Sigmoid colon (tissue), 6 donors: ENCODE measurements at regions not wholly inside any gene's neighbourhood (a gene's known extent, or its start where the extent isn't known, plus 50 kb on each side); places are given as distances from the start of the nearest gene placed in this dataset.

Experiments
- DNase-seq: peaks from one replicate; pipeline ENCODE4 v3.0.0-alpha.2; 2019
- H3K27ac ChIP-seq, 4 donors: fragments of 200-600 bp; sonication (generic); one replicate each; pipeline ENCODE4 v1.5.1; 2016 to 2019; ENCODE audit warnings: mild to moderate bottlenecking in 1 of 4
- H3K27me3 ChIP-seq, 3 donors: fragments of 200-600 bp; sonication (generic); one replicate each; pipeline ENCODE4 v1.5.1; 2019; ENCODE audit warnings: mild to moderate bottlenecking in 1 of 3
- H3K36me3 ChIP-seq, 4 donors: fragments of 200-600 bp; sonication (generic); one replicate each; pipeline ENCODE4 v1.5.1; 2016 to 2019
- H3K4me1 ChIP-seq, 4 donors: fragments of 200-600 bp; sonication (generic); one replicate each; pipeline ENCODE4 v1.5.1; 2017 to 2019
- H3K4me3 ChIP-seq, 4 donors: fragments of 200-600 bp; sonication (generic); one replicate each; pipeline ENCODE4 v1.5.1; 2017 to 2019; ENCODE audit warnings: mild to moderate bottlenecking in 2 of 4, moderate library complexity in 1 of 4
- H3K9me3 ChIP-seq, 4 donors: fragments of 200-600 bp in 3 of 4; sonication (generic) in 3 of 4; one replicate each; pipeline versions ENCODE4 v1.5.1 to v1.6.1; 2013 to 2019
- CTCF ChIP-seq, 4 experiments: fragments of 450-650 bp in 3 of 4; fragments of 200-600 bp in 1 of 4; IDR thresholded peaks; one replicate each; pipeline ENCODE4 v1.5.1; 2016 to 2019; ENCODE audit warnings: antibody characterized with exemption in 4 of 4, mild to moderate bottlenecking in 3 of 4, moderate library complexity in 2 of 4
- EP300 ChIP-seq, 4 donors: sonication (generic); formaldehyde crosslinking; IDR thresholded peaks; one replicate each; pipeline ENCODE4 v1.6.1; 2017; ENCODE audit warnings: antibody characterized with exemption in 4 of 4
- POLR2A ChIP-seq, 2 donors: fragments of 450-650 bp; IDR thresholded peaks; one replicate each; pipeline ENCODE4 v1.6.1; 2016; ENCODE audit warnings: antibody characterized with exemption in 2 of 2, mild to moderate bottlenecking in 2 of 2, moderate library complexity in 2 of 2
- POLR2AphosphoS5 ChIP-seq, 4 donors: sonication (generic); formaldehyde crosslinking; IDR thresholded peaks; one replicate each; pipeline ENCODE4 v1.6.1; 2017; ENCODE audit warnings: antibody characterized with exemption in 4 of 4
- WGBS, 2 donors: extraction: QIAGEN DNeasy Blood & Tissue Kit; methylation state at CpG; one replicate each; pipeline ENCODE4 v1.1.7; 2013; 5-methylcytosine and 5-hydroxymethylcytosine counted together
- intact Hi-C: fragments of 100-400 bp; cut with DNase I; formaldehyde crosslinking; loops from one replicate; pipeline ENCODE4 v1.15.1; 2023
- donor health status: healthy with polysubstance abuse.
- donor health status: healthy.

GRCh38 chr11:23403210-23404185 lies 543.2 kb upstream of the CCDC179 start:
- DNase-seq, result peak; percentile 56
- Histone ChIP-seq H3K4me1 (no peaks in the 10 kb centered on the region), H3K4me3 (no peak overlapping the region), H3K36me3 (no peaks in the 10 kb centered on the region), H3K27me3 (no peaks in the 10 kb centered on the region), H3K9me3 (peaks cover 0 to 4% (median 0%) of the 10 kb centered on the region in 4 donors), H3K27ac (no peak overlapping the region)
- WGBS, 2 donors, result 97 to 98% methylated on average over 53 of the region's 53 CpGs
- intact Hi-C loops, result no loop called here
- TF ChIP-seq EP300 (IDR thresholded peaks at IDR 0.05), result no peak
- no peak for TF ChIP-seq CTCF (IDR thresholded peaks at IDR 0.05)
- TF ChIP-seq POLR2A (IDR thresholded peaks at IDR 0.05), result no peak

- Histone ChIP-seq H3K36me3 (no peaks in the 10 kb centered on the region), H3K27me3 (no peaks in the 10 kb centered on the region), H3K9me3 (peaks cover 0 to 4% (median 0%) of the 10 kb centered on the region in 4 donors), H3K27ac (no peak overlapping the region), H3K4me1 (no peaks in the 10 kb centered on the region), H3K4me3 (no peak overlapping the region)
- intact Hi-C loops, result no loop called here
- DNase-seq, result peak; percentile 52
- WGBS, 2 donors, result 96 to 97% methylated on average over 41 of the region's 41 CpGs
- TF ChIP-seq EP300 (IDR thresholded peaks at IDR 0.05) (no peak), CTCF (IDR thresholded peaks at IDR 0.05) (no peak), POLR2AphosphoS5 (IDR thresholded peaks at IDR 0.05) (no peak), POLR2A (IDR thresholded peaks at IDR 0.05) (no peak)
Observed at GRCh38 chr11:23404225-23405160, 544.2 kb upstream of the CCDC179 start.

- H3K36me3 ChIP-seq, result no peaks in the 10 kb centered on the region
- no peaks in the 10 kb centered on the region for H3K27me3 ChIP-seq
- no peaks in the 10 kb centered on the region for H3K4me1 ChIP-seq
- 97% methylated on average over 33 of the region's 33 CpGs for WGBS, 2 donors
- DNase-seq, result peak; percentile 59
- peaks cover 0 to 4% (median 0%) of the 10 kb centered on the region in 4 donors for H3K9me3 ChIP-seq
- H3K4me3 ChIP-seq, result no peak overlapping the region
- TF ChIP-seq POLR2A (IDR thresholded peaks at IDR 0.05) (no peak), EP300 (IDR thresholded peaks at IDR 0.05) (no peak), POLR2AphosphoS5 (IDR thresholded peaks at IDR 0.05) (no peak), CTCF (IDR thresholded peaks at IDR 0.05) (no peak)
- no peak overlapping the region for H3K27ac ChIP-seq
- intact Hi-C loops, result no loop called here
Observed at GRCh38 chr11:23405350-23405937, 545.2 kb upstream of the CCDC179 start.

- H3K9me3 ChIP-seq, result peaks cover 0 to 4% (median 0%) of the 10 kb centered on the region in 4 donors
- H3K4me1 ChIP-seq, result no peaks in the 10 kb centered on the region
- H3K4me3 ChIP-seq, result no peak overlapping the region
- intact Hi-C loops, result no loop called here
- TF ChIP-seq EP300 (IDR thresholded peaks at IDR 0.05) (no peak), CTCF (IDR thresholded peaks at IDR 0.05) (no peak), POLR2A (IDR thresholded peaks at IDR 0.05) (no peak), POLR2AphosphoS5 (IDR thresholded peaks at IDR 0.05) (no peak)
- WGBS, 2 donors, result 89 to 92% methylated on average over 23 of the region's 23 CpGs
- peak; percentile 49 for DNase-seq
- H3K27ac ChIP-seq, result no peak overlapping the region
- H3K36me3 ChIP-seq, result no peaks in the 10 kb centered on the region
- no peaks in the 10 kb centered on the region for H3K27me3 ChIP-seq
Observed at GRCh38 chr11:23406131-23406819, 546.0 kb upstream of the CCDC179 start.
